PC-3 (cell line): ENCODE measurements at regions not wholly inside any gene's neighbourhood (a gene's known extent, or its start where the extent isn't known, plus 50 kb on each side); places are given as distances from the start of the nearest gene placed in this dataset.

Source experiments
- EZH2 ChIP-seq: fragments of 300-600 bp; sonication (generic); IDR thresholded peaks from one replicate; pipeline ENCODE4 v1.6.1; 2017; ENCODE audit warnings: antibody characterized with exemption, mild to moderate bottlenecking, low read length; ENCODE audit not compliant: unreplicated experiment
- EZH2phosphoT487 ChIP-seq: fragments of 300-600 bp; sonication (generic); IDR thresholded peaks from 2 replicates; pipeline ENCODE4 v1.6.1; 2018; ENCODE audit warnings: mild to moderate bottlenecking, antibody characterized with exemption, low read length, borderline replicate concordance
- TF ChIP-seq, protein P1 (sequence below): fragments of 300-600 bp; sonication (generic); conservative IDR thresholded peaks from 2 replicates; pipeline ENCODE4 v1.5.1; 2017; ENCODE audit warnings: antibody characterized with exemption, low read depth, mild to moderate bottlenecking, low read length

- TF ChIP-seq, protein P1, sequence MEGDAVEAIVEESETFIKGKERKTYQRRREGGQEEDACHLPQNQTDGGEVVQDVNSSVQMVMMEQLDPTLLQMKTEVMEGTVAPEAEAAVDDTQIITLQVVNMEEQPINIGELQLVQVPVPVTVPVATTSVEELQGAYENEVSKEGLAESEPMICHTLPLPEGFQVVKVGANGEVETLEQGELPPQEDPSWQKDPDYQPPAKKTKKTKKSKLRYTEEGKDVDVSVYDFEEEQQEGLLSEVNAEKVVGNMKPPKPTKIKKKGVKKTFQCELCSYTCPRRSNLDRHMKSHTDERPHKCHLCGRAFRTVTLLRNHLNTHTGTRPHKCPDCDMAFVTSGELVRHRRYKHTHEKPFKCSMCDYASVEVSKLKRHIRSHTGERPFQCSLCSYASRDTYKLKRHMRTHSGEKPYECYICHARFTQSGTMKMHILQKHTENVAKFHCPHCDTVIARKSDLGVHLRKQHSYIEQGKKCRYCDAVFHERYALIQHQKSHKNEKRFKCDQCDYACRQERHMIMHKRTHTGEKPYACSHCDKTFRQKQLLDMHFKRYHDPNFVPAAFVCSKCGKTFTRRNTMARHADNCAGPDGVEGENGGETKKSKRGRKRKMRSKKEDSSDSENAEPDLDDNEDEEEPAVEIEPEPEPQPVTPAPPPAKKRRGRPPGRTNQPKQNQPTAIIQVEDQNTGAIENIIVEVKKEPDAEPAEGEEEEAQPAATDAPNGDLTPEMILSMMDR, result no peak
- TF ChIP-seq EZH2phosphoT487 (no peak), EZH2 (no peak)
These were observed 60.1 kb upstream of the CD93 start for GRCh38 chr20:23146181-23146580.
